ENCODE measurements at regions not wholly inside any gene's neighbourhood (a gene's known extent, or its start where the extent isn't known, plus 50 kb on each side); places are given as distances from the start of the nearest gene placed in this dataset.
A peak's percentile ranks its signal among the peaks of the same experiment; 100 is the strongest.

DNA sequence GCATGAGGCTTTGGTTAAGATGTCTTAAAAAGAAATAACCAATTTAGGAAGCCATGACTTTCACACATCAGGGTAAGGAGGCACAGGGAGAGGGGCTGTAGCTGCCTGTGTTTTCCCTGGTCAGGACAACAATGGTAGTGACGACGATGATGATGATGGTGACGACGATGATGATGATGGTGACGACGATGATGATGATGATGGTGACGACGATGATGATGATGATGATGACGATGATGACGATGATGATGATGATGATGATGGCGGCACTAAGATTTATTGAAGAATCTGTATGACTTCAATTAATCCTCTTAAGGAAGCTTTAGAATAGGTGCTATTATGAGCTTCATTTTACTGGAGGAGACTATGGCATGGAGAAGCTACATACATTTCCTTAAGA is 284.1 kb upstream of the TNRC6C start:
- in situ Hi-C loops (cut with HindIII; ENCODE audit: low sequenced_read_pairs) = no loop called here
- no peak for DNase-seq (ENCODE audit: low spot score)

DNA sequence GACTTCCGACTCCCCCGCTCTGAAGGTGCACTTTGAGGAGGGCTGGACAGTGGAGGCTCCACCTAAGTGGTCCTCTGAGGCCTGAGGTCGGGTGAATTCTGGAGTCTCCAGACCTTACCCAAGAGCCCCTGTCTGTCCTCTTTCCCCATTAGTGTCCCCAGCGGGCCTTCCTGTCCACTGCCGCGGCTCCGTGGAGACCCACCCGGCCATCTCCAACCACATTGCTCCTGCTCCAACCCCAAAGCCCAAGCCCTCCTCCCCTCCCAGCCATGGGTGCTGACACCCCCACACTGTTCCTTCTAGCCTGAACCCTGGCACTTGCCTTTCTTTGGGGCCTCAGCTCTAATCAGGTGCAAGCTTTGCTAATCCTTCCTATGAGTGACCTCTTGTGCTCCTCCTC is 283.1 kb upstream of the TNRC6C start:
- in situ Hi-C loops (cut with HindIII; ENCODE audit: low sequenced_read_pairs) = no loop called here
- no peak for DNase-seq (ENCODE audit: low spot score)

DNA sequence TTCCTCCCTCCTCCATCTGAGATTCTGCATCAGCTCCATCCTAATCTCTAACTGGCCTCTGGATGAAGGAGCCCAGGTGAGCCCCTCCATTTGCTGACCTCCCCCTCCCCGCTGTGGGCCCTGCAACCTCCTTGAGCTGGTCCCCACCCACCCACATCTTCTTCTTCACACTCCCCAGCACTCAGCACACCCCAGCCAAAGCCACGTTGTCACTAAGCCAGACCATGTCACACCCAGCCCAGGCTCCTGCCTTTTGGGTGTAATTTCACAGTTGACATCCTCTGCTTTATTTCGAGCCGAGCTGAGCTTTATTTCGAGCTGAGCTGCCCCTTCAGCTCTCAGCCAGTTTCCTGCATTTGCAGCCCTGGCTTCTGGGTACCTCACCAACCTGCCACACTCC is 282.7 kb upstream of the TNRC6C start:
- no peak for DNase-seq (ENCODE audit: low spot score)
- in situ Hi-C loops (cut with HindIII; ENCODE audit: low sequenced_read_pairs) = no loop called here

DNA sequence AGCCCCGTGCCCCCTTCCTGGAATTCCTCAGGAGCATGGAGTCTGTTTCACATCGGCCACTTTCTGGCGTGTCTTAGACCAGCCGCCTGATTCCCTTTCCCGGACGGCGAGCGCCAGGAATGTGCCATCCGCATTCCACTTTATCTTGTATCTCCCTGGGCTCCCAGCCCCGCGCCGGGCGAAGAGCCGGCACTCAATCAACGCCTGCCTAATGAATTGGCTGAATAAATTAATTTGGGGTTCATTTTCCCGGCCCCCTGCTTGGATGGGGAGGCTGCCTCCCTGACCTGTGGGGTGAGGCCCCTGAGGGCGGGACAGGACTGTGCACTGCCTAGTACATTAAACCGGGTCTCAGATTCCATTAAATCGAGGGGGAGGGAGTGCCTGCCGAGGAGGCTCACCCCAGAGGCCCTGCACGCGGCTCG is 282.3 kb upstream of the TNRC6C start:
- in situ Hi-C loops (cut with HindIII; ENCODE audit: low sequenced_read_pairs) = no loop called here

DNA sequence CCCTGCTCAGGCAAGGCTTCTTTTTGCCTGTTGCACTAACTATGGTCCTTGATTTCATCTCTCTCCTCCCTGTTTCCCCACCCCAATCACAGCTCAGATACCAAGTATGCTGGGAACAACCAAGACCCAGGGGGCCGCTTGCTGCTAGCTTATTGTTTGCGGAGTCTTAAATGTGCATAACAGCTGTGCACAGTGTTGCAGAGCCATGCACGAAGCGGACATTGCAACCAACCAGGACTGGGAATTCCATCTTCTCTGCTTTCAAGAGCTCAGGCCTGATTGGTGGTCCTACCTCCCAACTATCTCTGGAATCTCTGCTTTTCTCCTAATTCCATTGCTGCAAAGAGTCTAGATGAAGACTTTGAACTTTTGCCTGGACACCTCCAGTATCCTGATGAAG is 281.3 kb upstream of the TNRC6C start:
- in situ Hi-C loops (cut with HindIII; ENCODE audit: low sequenced_read_pairs) = no loop called here
- no peak for DNase-seq (ENCODE audit: low spot score)

More for the DNA sequence above, 282.3 kb upstream of the TNRC6C start:
- DNase-seq (ENCODE audit: low spot score) = no peak

DNA sequence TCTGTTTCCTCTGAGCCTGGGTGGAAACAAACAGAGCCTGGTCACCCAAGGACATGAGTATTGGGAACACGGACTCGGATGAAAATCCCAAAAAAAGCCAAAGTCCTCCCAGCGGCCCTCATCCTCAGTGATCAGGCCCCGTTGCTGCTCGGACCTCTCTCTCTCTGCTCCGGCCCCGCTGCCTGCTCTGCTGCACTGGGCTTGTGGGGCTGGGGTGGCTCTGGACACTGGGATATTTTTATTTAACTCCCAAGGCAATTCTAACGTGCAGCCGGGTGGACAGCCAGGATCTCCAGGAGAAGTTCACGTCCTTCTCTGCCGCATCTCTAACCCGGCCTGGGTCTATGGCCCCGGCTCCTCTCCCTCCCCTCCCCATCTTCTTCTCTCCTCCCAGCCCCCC is 280.9 kb upstream of the TNRC6C start:
- in situ Hi-C loops (cut with HindIII; ENCODE audit: low sequenced_read_pairs) = no loop called here
- DNase-seq (ENCODE audit: low spot score) = no peak

DNA sequence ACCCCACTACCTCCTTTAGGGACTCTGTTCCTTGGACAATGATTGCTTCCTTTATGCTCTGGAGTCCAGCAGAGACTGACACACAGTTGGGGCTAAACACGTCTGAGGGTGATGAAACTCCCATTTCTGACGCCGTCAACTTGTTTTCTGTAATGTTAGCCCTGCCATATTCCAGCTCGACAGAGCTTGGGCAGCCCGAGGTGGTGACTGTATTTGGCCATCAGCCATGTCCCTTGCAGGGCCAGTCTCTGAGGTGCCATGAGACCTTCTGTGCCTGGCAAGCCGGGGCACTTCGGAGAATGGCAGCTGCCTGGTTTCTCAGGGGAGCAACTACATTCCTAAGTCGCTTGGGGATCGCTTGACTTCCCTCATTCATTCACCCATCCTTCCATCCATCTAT is 278.9 kb upstream of the TNRC6C start:
- in situ Hi-C loops (cut with HindIII; ENCODE audit: low sequenced_read_pairs) = no loop called here
- peak; percentile 47 for DNase-seq (ENCODE audit: low spot score)

DNA sequence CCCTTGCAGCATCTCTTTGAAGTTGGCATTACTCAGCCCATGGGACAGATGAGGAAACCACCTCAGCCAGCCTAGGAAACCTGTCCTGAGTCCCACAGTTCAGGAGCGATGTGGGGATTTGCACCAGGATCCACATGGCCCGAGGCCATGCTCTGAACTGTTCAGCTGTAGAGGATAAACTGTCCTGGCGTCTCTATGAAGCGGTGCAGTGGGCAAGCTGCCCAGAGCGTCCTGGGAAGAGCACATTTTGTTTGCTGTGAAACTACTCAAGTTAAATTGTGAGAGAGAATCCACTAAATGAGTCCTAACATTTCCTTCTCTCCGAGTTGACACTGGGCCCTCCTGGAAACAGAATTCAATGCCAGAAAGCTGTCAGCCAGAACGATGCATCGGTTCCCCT is 276.6 kb upstream of the TNRC6C start:
- DNase-seq (ENCODE audit: low spot score) = peak; percentile 77
- in situ Hi-C loops (cut with HindIII; ENCODE audit: low sequenced_read_pairs) = no loop called here

DNA sequence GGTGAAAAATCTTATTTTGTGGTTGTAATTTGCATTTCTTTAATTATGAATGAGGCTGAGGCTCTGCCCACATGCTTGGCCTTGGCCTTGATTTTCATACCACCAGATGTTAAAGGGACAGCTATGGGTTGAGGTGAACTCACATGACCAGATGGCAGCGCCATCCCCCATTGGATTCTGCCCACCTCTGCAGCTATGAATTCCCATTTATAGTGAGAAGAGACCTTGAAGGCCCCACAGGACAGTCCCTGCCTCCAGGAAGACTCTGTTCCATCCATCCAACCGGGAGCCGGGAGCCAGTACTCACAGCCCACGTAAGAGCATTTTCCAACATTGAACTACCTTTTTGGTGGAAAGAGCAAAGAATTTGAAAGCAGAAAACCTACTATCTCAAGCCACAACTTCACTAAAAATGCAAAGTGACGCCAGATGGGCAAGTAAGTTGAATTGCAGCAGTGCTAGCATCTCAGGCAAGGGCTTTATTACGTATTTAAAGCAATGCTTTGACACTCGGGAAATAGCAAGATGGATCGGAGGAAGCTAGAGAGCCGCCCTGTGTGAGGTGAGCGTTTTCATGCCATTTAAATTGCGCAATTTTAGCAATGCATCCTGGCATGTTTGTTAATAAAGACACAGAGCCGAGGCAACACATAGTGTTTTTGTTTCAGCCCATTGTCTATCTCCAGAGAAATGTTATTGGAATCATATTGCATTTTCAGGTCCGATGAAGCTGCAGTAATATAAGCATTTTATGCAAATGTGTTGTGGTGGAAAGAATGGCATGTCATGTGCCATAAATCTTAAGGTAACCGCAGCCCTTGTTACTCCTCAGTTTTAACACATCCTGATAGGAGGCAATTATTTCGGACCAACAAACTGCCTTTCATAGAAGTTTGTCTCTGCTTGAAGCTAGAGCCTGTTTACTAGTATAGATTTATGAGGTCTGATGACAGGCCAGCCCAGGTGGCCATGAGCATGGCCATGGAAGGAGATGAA is 273.4 kb upstream of the TNRC6C start:
- in situ Hi-C loops (cut with HindIII; ENCODE audit: low sequenced_read_pairs) = no loop called here

DNA sequence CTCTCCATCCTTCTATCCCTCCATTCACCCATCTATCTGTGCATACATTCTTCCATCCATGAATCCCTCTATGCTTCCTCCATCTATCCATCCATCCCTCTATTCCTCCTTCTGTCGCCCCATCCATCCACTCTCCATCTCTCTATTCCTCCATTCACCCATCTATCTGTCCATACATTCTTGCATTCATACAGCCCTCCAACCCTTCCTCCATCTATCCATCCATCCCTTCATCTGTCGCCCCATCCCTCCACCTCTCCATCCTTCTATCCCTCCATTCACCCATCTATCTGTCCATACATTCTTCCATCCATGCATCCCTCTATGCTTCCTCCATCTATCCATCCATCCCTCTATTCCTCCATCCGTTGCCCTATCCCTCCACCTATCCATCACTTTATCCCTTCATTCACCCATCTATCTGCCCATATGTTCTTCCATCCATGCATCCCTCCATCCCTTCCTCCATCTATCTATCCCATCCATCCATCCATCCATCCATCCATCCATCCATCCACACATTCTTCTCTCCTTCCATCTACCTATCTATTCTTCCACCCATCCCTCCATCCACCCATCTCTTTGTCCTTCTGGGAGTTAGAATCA is 272.5 kb upstream of the TNRC6C start:
- in situ Hi-C loops (cut with HindIII; ENCODE audit: low sequenced_read_pairs) = no loop called here
- no peak for DNase-seq (ENCODE audit: low spot score)

More for the DNA sequence above, 273.4 kb upstream of the TNRC6C start:
- DNase-seq (ENCODE audit: low spot score) = no peak

DNA sequence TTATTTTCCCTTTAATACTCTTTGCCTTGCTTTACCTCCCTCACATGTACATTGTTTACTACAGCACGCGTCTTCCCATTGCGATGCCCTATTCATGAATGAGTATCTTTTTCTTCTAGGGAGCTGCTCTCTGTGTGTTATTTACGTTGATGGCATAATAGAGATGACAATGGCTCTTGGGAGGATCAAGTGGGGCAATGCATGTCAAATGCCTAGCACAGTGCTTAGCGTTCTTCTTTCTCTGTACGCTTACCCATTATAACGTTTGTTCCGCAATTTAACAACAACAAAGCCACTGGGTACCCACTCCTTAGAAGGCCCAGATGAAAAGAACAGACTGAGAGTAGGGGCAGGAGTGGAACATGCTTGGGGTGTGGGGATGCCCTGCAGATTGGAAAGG is 271.6 kb upstream of the TNRC6C start:
- in situ Hi-C loops (cut with HindIII; ENCODE audit: low sequenced_read_pairs) = no loop called here
- DNase-seq (ENCODE audit: low spot score) = no peak

DNA sequence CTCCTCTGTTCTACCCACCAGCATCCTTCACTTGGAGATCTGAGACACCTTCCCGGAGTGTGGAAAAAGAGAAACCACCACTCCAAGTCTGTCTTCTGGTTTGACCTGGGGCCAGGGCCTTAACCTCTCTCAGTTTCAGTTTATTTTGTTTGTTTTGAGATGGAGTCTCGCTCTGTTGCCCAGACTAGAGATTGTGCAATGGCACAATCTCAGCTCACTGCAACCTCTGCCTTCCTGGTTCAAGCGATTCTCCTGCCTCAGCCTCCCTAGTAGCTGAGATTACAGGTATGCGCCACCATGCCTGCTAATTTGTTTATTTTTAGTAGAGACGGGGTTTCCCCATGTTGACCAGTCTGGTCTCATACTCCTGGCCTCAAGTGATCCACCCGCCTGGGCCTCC is 271.1 kb upstream of the TNRC6C start:
- no peak for DNase-seq (ENCODE audit: low spot score)
- in situ Hi-C loops (cut with HindIII; ENCODE audit: low sequenced_read_pairs) = no loop called here

DNA sequence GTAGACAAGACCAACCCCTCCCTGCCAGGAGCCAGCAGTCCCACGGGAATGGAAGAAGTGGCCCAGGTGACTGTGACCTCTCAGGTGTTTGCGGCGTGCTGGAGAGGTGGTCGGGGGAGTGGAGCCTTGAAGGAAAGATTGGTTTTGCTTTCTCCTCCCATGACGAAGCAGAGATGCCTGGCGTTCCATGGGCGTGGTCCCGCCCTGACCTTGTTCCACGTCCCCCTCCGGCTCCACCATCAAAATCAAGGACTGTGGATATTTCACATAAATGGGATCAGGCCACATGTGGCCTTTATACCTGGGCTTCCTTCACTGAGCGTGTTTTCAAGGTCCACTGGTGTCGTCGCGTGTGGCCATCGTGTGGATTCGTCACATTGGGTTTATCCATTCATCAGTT is 270.6 kb upstream of the TNRC6C start:
- in situ Hi-C loops (cut with HindIII; ENCODE audit: low sequenced_read_pairs) = no loop called here
- no peak for DNase-seq (ENCODE audit: low spot score)

DNA sequence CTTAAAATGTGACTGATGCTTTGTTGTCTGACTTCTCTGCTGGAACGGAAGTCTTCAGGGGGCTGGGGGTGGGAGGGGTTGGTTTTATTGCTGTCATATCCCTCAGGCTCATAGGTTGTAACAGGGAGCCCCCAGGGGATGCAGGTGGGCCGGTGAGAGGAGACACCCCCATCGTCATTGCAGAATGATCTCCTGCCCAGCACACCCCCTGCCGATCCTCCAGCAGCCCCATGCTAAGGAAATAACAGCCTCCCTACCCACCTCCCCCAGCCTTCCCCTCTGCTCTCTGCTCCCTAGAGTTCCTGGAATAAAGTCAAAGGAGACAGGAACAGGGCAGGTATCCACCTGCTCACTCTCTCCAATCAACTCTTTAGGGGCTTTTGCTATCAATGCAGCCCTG is 270.1 kb upstream of the TNRC6C start:
- in situ Hi-C loops (cut with HindIII; ENCODE audit: low sequenced_read_pairs) = no loop called here
- no peak for DNase-seq (ENCODE audit: low spot score)

DNA sequence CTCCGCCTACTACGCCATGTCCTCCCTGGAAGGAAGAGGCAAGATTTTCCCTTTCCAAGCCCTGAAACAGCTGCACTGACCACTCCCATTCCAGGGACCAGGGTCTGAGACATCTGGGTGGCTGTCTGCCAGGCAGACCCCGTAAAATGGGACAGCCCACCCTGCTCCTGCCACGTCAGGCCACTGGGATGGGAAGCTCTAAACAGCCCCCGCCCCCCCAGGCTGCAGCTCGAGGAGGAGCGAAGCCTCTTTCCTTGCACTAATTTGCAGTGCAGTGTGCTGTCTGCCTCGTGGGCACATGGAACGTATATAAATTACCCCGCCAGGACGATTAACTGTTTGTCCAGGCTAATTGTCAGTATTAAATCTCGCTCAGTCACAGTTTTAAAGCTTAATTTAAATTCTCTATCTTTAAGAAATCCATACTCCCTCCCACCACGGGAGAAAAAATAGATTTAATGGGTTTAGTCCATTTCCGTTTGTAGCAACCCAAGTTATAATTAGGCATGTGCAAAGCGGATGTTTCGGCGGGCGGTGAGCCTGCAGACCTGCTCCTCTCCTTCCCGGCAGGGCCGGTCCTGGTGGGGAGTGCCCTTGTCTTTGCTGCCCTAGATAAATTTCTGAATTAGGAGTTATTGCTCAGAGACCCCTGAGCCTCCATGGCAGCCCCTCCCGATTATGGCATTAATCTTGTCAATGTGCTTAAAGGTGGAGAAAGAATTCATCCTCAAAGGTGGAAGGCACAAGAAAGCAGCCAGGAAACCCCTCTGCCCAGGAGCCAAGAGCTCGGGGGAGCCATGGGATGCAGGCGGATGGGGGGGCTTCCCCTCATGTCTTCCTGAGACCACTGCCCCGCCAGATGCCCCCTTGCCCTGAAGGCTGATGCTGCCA is 268.0 kb upstream of the TNRC6C start:
- no peak for DNase-seq (ENCODE audit: low spot score)
- in situ Hi-C loops (cut with HindIII; ENCODE audit: low sequenced_read_pairs) = no loop called here

DNA sequence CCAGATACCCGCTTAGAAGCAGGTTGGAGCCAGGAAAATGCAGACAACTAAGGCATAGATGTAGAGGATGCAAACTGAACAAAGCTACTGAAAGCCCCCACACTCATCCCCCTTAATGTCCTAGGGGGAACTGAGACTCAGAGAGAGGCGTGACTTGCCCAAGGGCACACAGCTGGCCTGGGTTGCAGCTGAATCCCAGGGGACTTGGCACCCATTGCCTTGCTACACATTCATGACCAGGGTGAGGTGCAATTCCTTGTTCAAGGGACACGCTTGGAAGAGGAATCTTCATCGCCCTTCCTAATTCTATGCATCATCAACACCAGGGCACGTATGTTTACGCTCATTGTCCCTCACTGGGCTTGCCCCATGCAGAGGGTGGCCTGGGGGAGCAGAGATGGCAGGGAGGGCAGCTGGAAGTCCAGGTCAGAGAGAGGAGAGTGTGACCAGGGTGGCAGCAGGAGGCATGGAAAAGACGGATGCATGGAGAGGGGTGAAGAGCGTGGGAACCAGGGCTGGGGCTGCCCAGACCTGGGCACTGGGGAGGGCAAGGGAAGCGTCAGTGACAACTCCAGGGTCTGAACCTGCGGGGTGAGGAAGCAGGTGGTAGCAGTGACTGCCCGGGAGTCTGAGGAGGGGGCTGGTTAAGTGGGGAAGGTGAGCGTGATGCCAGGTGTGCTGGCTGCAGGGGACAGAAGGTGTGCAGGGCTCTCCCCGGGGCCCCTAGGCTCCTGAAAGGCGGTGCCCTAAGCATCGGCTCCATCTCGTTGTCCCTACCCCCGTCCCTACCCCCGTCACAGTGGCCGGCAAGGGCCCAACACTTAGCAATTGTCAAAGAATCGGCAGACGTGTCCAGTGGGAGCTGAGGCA is 267.1 kb upstream of the TNRC6C start:
- DNase-seq (ENCODE audit: low spot score) = no peak
- in situ Hi-C loops (cut with HindIII; ENCODE audit: low sequenced_read_pairs) = no loop called here

DNA sequence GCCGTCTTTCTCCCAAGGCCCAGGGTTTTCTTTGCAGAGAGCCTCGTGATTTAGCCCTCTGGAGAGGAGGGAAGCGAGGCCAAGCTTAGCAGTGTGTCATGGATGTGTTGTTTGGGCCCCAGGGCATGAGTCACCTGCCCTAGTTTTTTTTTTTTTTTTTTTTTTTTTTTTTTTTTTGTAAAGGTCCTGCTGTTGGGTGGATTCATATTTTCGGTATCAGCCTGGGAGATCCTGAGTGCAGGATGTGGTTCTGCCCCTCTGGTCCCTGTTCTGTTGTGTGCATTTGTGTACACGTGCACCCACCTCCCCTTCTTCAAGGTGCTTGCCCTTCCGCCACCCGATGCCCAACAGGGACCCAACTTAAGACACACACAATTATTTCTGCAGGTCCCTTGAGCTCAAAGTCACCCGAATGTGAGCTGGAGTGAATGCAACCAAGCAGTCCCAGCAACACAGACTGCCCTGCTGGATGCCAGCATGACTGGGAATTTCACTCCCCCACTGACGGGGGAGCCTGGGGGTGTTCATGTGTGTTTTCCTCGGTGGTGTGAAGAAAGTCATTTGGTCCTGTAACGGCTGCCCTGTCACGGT is 265.8 kb upstream of the TNRC6C start:
- in situ Hi-C loops (cut with HindIII; ENCODE audit: low sequenced_read_pairs) = no loop called here
- DNase-seq (ENCODE audit: low spot score) = no peak

DNA sequence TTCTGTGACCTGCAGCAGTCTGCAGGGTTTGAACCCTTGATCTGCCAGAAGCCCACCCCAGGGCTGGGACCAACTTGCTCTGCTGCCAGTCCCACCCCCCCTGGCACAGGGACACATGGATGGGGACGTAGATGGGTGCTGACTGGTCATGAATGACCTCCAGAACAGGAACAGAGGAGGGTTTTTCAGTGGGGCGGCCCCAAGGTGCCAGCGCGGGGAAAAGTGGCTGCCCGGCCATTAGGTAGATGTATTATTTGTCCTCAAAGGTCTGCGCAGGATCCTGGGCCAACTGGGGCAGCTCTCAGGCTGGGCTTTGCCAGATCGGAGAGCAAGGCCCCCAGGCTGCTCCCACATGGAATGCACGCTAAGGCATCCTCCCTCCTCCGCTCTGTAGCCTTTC is 265.2 kb upstream of the TNRC6C start:
- no peak for DNase-seq (ENCODE audit: low spot score)

DNA sequence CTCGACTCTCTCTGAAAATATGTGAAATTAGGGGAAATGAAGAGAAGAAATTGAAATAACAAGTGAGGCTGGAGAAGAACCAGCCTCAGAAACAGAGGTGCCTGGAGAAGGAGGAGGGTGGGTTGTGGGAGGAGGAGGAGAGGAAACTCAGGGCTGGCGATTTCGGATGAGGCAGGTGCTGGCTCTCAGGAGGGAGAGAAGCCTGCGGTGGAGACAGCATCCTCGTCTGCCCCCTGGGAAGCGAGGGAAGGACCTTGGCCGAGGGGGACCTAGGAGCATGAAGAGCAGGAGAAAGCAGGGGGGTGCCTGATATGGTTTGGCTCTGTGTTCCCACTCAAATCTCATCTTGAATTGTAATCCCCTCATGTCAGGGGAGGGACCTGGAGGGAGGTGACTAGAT is 264.7 kb upstream of the TNRC6C start:
- DNase-seq (ENCODE audit: low spot score) = no peak
- in situ Hi-C loops (cut with HindIII; ENCODE audit: low sequenced_read_pairs) = no loop called here

More for the DNA sequence above, 265.2 kb upstream of the TNRC6C start:
- in situ Hi-C loops (cut with HindIII; ENCODE audit: low sequenced_read_pairs) = no loop called here

All from G401 (cell line).